Heart right ventricle (tissue), 16 donors: ENCODE measurements at regions not wholly inside any gene's neighbourhood (a gene's known extent, or its start where the extent isn't known, plus 50 kb on each side); places are given as distances from the start of the nearest gene placed in this dataset.

Experiments used
- ATAC-seq, 8 donors: fragments of 200-7000 bp; cut with Tn5 transposase; one replicate each; pipeline ENCODE4 v1.9.1; 2020; ENCODE audit warnings: mild to moderate bottlenecking in 8 of 8, moderate library complexity in 8 of 8, moderate number of reproducible peaks in 1 of 8
- DNase-seq, 2 donors: peaks; one replicate each; pipeline ENCODE4 v3.0.0-alpha.2; 2020
- H3K27ac ChIP-seq, 10 donors: fragments of 200-600 bp; sonication (generic) in 2 of 10; one replicate each; pipeline versions ENCODE4 v1.5.0 to v1.8.0; 2020 to 2022; ENCODE audit warnings: mild to moderate bottlenecking in 3 of 10
- H3K27me3 ChIP-seq, 7 donors: fragments of 200-600 bp; one replicate each; pipeline ENCODE4 v1.8.0; 2021 to 2022; ENCODE audit warnings: mild to moderate bottlenecking in 2 of 7
- H3K36me3 ChIP-seq, 9 donors: fragments of 200-600 bp; sonication (generic) in 1 of 9; one replicate each; pipeline versions ENCODE4 v1.5.0 to v1.8.0; 2020 to 2022; ENCODE audit warnings: mild to moderate bottlenecking in 2 of 9
- H3K4me1 ChIP-seq, 9 donors: fragments of 200-600 bp; sonication (generic) in 1 of 9; one replicate each; pipeline versions ENCODE4 v1.5.0 to v1.8.0; 2020 to 2022; ENCODE audit warnings: mild to moderate bottlenecking in 4 of 9
- H3K4me3 ChIP-seq, 10 donors: fragments of 200-600 bp; sonication (generic) in 2 of 10; one replicate each; pipeline versions ENCODE4 v1.5.0 to v1.8.0; 2020 to 2022; ENCODE audit warnings: mild to moderate bottlenecking in 7 of 10, moderate library complexity in 2 of 10
- H3K9me3 ChIP-seq, 11 donors: fragments of 200-600 bp in 10 of 11; sonication (generic) in 2 of 11; one replicate each; pipeline versions ENCODE4 v1.5.0 to v1.8.0; 2013 to 2022; ENCODE audit warnings: mild to moderate bottlenecking in 2 of 11, control low read depth in 1 of 11, moderate library complexity in 1 of 11
- CTCF ChIP-seq, 9 donors: fragments of 200-600 bp; sonication (generic) in 2 of 9; IDR thresholded peaks; one replicate each; pipeline versions ENCODE4 v1.5.0 to v1.8.0; 2021 to 2022; ENCODE audit warnings: antibody characterized with exemption in 9 of 9, mild to moderate bottlenecking in 5 of 9, moderate library complexity in 1 of 9
- WGBS, 2 donors: extraction: QIAGEN DNeasy Blood & Tissue Kit; methylation state at CpG; one replicate each; pipeline ENCODE4 v1.1.7; 2013; ENCODE audit warnings: inconsistent platforms in 1 of 2; 5-methylcytosine and 5-hydroxymethylcytosine counted together
- intact Hi-C, 10 donors: fragments of 100-400 bp; cut with DNase I; formaldehyde crosslinking; loops; one replicate each; pipeline versions ENCODE4 v1.11.1 to v1.14.2; 2022
- donor health status: Arrhythmogenic right ventricular cardiomyopathy.
- donor health status: ischemic (EF 13 %, LVEDD 7.1; RV severe dilation, severe dysfunction).
- donor health status: healthy with polysubstance abuse.
- donor health status: DM: no; HTN: yes; CAD: no.
- donor health status: DM: no; HTN: no; CAD: no.
- donor health status: ischemic (EF 25% LVEDD 6.9; RV normal size, moderate dysfunction).
- donor health status: ischemic (EF 25% LVEDD 5.7; RV mildly dilated, moderate dysfunction).
- donor health status: healthy.
- donor health status: DM: yes; HTN: yes; CAD: no.
- donor health status: Ischemic cardiomyopathy.
- donor health status: ischemic (EF 35%, LVEDD 5.7; RV mildly dilated, moderate dysfunction).
- donor health status: nonischemic (EF 11% LVEDD 7.7; RV severe dilation, severe dysfunction).
- donor health status: DM: yes; HTN: yes; CAD: no.
- donor health status: PGD.
- donor health status: ischemic (EF 29% LVEDD 5.4; RV normal size, mild dysfunction).
- donor health status: nonischemic (EF 23%, LVEDD 6.1; RV moderate dilation, normal function).

- Histone ChIP-seq H3K27me3 (peaks cover 0 to 20% (median 6%) of the 10 kb centered on the region in 7 donors), H3K36me3 (no peaks in the 10 kb centered on the region), H3K4me3 (no peak overlapping the region), H3K27ac (no peak overlapping the region), H3K4me1 (peaks cover 0 to 21% (median 10%) of the 10 kb centered on the region in 9 donors), H3K9me3 (no peaks in the 10 kb centered on the region)
- ATAC-seq (no peak), DNase-seq (no peak)
- intact Hi-C loops = no loop called here
- no peak for TF ChIP-seq CTCF (IDR thresholded peaks at IDR 0.05)
Observed at GRCh38 chr22:22064580-22064979, 82.0 kb upstream of the TOP3B start.

GRCh38 chr22:22062306-22062793 is 79.8 kb upstream of the TOP3B start:
- Histone ChIP-seq H3K4me1 (peaks cover 0 to 21% (median 10%) of the 10 kb centered on the region in 9 donors), H3K27ac (peak overlapping the region in 3 of 10 donors; percentile 38 to 64 (median 39)), H3K4me3 (no peak overlapping the region), H3K9me3 (no peaks in the 10 kb centered on the region), H3K36me3 (no peaks in the 10 kb centered on the region), H3K27me3 (peaks cover 0 to 33% (median 11%) of the 10 kb centered on the region in 7 donors)
- ATAC-seq (no peak), DNase-seq (no peak)
- TF ChIP-seq CTCF (IDR thresholded peaks at IDR 0.05) = no peak
- intact Hi-C loops = no loop called here
- WGBS, 2 donors = 76 to 86% methylated on average over 2 of the region's 2 CpGs

- H3K27me3 ChIP-seq = peaks cover 0 to 33% (median 11%) of the 10 kb centered on the region in 7 donors
- H3K4me1 ChIP-seq = peaks cover 0 to 21% (median 10%) of the 10 kb centered on the region in 9 donors
- no peaks in the 10 kb centered on the region for H3K9me3 ChIP-seq
- no peaks in the 10 kb centered on the region for H3K36me3 ChIP-seq
- 51 to 60% methylated on average over 11 of the region's 11 CpGs for WGBS, 2 donors
- peak overlapping the region; percentile 15 to 75 (median 54) for H3K27ac ChIP-seq
- intact Hi-C loops = no loop called here
- DNase-seq = peak in 1 of 2 donors; percentile 73
- peak; percentile 85 to 96 (median 93) for ATAC-seq
- TF ChIP-seq CTCF (IDR thresholded peaks at IDR 0.05) = peak in 7 of 9 donors; percentile 13 to 57 (median 36)
- no peak overlapping the region for H3K4me3 ChIP-seq
Observed at GRCh38 chr22:22061085-22062077, 78.8 kb upstream of the TOP3B start.

- no peaks in the 10 kb centered on the region for H3K36me3 ChIP-seq
- H3K4me1 ChIP-seq = peaks cover 0 to 21% (median 10%) of the 10 kb centered on the region in 9 donors
- no peaks in the 10 kb centered on the region for H3K9me3 ChIP-seq
- DNase-seq = peak; percentile 27 to 56
- TF ChIP-seq CTCF (IDR thresholded peaks at IDR 0.05) = peak; percentile 24 to 78 (median 49)
- H3K27ac ChIP-seq = peak overlapping the region in 9 of 10 donors; percentile 15 to 75 (median 58)
- 58% methylated on average over 11 of the region's 11 CpGs for WGBS, 2 donors
- no peak overlapping the region for H3K4me3 ChIP-seq
- H3K27me3 ChIP-seq = peaks cover 0 to 29% (median 11%) of the 10 kb centered on the region in 7 donors
- intact Hi-C loops = no loop called here
- ATAC-seq = peak in 7 of 8 donors; percentile 18 to 78 (median 59)
Observed at GRCh38 chr22:22060200-22061084, 77.9 kb upstream of the TOP3B start.
